Fibroblast of skin of right quadriceps (primary cell): ENCODE measurements at regions not wholly inside any gene's neighbourhood (a gene's known extent, or its start where the extent isn't known, plus 50 kb on each side); places are given as distances from the start of the nearest gene placed in this dataset.

Experiments used
- DNase-seq: peaks from one replicate; pipeline ENCODE4 v3.0.0-alpha.2; 2013

DNA sequence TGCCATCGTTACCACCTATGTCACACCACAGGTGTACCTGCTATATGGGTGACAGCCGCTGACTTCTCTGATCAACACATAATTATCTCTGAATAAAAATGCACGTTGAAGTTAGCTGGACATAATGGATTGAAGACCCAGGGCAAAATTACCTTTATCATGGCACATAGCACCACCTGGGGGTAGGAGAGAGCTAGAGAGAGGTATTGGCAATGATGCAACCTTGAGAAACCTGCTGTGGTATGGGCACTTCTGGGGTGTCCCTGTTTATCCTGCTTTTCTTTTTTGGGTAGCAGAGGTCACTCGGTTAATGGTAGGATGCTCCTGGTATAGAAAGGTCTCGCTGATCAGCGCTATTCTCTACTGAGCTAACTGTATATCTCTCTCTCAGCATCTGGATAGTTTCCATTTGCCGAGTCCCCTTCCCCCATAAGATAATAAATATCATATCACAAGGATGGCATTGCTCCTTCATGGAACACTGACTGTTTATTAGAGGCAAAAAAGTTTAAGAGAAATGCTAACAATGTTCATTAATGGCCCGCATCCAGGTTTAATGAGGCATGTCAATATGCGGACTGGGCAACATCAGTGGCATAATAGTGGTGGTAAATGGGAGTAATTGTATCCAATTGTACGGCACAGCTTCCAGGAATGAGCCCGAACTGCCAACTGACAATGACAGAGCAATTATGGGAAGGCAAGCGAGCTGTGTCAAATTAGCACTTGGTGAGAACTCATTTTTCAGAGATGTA is 323.1 kb downstream of the TFEC start:
- DNase-seq = peak; percentile 28

DNA sequence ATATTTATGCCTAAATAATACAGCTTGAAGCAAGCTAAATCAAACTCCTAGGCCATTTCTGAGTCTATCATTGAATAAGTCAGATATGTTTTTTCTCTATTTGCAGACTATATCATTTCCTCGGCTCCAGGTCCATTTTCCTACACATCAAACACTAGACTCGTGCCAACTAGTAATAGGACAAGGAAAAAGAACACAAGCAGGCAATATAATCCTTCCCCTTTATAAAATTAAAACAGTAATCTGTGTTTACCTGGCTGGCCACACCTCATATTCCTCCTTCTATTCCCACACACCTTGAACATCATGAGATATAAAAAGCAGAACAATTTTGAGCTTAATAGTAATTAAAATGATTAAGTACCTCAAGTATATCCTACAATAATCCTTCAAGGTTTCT is 325.7 kb downstream of the TFEC start:
- DNase-seq = no peak

DNA sequence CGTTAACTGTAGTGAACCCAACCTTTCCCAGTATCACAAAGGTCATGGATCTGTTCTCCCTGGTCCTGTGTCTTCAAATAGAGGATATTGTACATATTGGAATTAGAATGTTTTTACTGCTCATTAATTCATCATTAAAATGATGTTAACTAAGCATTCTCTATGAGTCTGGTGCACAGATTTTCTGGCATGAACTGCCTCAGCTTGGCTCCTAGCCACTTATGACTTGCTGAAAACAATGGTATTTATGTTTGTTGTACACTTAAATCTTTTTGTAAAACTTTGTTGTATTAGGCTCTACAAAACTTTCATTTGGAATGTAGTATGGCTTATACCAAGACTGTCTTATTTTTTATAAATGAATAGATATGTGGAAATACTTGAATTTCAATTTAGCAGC is 329.4 kb downstream of the TFEC start:
- DNase-seq = no peak

GRCh38 chr7:115694424-115694823 is 336.1 kb downstream of the TFEC start:
- DNase-seq = no peak

DNA sequence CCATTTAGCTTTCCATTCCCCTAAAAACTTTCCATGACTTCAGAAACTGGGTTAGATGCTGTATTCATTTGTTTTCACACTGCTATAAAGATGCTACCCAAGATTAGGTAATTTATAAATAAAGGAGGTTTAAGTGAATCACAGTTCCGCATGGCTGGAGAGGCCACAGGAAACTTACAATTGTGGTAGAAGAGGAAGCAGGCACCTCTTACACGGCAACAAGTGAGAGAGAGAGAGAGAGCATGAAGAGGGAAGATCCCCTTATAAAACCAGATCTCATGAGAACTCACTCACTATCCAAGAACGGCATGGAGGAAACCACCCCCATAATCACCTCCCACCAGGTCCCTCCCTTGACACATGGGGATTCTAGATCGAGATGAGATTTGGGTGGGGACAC is 336.8 kb downstream of the TFEC start:
- no peak for DNase-seq

DNA sequence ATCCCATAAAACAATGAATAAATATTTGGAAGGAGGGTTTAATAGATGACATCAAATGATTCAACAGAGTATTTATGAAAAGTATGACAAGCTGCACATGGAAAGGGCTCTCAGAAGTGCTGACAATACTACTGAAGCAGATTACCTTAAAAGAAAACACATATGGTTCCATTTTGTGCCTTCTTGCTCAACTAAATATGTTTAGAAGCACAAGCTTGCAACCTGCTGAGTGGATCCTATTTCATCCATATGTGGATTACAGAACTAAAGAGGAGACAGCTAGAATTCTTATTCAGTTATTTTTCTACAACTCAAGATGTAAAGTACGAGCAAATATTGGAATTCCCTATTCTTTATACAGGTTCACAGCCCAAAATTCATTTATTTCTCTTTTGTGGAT is 340.6 kb downstream of the TFEC start:
- peak; percentile 41 for DNase-seq

GRCh38 chr7:115683093-115683492 is 347.5 kb downstream of the TFEC start:
- no peak for DNase-seq

GRCh38 chr7:115682507-115682906 is 348.1 kb downstream of the TFEC start:
- DNase-seq = no peak

DNA sequence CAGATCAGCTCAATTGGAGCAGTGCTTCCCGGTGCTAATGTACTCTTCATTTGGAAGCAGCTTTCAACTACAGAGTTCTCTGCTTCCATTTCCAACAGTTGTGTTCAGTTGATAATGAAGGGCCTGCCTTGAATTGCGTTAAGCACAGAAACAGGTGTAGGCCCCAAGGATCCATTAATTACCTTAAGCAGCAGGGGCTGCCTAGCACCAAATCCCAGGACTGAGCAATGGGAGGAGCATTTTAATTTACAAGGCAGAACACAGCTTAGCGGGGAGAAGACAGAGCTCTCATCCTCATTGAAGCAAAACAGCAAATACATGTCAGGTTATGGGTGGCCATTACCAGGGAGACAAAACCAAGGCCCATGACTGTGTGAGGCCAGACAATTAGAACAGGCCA is 349.6 kb downstream of the TFEC start:
- DNase-seq = no peak

DNA sequence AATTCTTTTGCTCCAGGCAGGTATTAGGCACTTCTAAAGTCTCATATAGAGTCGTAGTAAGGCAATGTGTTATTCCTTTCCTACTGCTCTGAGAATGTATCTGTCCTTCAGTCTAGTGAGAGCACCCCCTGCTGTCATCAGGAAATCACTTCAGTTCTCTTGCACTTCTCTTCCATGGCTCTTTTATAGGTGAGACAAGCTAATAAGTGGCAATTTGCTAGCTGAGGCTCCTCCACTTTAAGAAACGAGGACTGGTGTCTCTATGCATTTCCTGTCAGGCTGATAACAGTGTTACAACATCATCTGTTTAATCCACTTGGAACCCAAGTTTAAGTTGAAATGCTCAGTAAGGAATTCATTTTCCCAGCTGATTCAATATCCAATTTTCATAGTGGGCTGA is 350.6 kb downstream of the TFEC start:
- DNase-seq = peak; percentile 47

GRCh38 chr7:115679423-115679822 is 351.1 kb downstream of the TFEC start:
- no peak for DNase-seq

GRCh38 chr7:115678086-115678982 is 352.2 kb downstream of the TFEC start:
- peak; percentile 78 for DNase-seq

GRCh38 chr7:115676707-115677106 is 353.9 kb downstream of the TFEC start:
- DNase-seq = no peak

DNA sequence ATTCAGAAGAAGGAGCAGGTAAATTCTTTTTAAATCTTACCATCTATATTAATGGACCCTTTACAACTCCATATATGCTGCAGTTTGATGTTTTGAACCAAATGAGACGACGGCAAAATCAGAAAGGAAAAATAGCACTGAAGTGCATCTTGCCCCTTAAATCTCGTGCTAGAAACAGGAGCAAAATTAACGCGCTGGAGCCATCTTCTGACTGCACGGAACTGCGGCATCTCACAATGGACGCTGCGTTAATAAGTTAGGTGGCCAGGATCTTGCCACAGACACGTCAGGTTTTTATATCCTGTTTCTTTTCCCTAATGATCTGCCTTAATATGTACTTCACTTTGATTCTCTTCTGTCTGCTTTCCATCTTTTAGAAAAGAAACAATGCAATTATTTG is 354.5 kb downstream of the TFEC start:
- DNase-seq = peak; percentile 49

- DNase-seq = no peak
Measured at GRCh38 chr7:115674467-115675024, 356.0 kb downstream of the TFEC start.

GRCh38 chr7:115672024-115672423 is 358.5 kb downstream of the TFEC start:
- DNase-seq = peak; percentile 73

DNA sequence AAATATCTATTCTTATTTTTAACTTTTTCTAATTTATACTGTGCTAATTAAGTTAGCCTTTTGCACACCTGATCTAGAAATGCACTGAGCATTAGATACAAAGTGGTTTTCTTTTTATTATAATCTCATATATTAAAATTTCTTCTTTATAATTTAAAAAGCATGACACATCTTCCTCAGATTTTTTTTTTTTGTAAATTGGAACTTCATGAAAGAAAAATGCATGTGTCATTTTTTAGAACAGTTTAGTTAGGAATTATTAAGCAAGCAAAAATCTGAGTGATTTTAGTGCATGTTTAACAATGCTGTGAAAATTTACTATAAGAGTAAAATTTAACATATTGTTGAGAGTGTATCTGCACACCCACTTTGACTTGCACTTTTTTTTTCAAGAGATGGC is 367.9 kb downstream of the TFEC start:
- DNase-seq = peak; percentile 27

DNA sequence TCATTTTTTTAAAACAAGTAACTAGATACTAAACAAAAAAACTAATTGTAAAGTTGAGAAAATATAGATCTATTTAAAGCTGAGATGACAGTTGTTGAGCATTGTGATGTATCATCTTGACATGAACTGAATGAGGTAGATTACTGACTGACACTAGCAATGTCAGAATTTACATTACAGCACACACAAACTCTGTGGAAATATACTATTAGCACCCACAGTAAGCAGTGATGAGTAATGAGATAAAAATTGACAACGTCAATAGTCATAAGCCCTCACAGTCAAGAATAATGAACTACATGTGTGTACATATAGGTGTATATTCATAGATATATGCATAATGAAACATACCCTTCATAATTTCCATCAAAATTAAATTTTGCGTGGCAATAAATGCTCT is 368.4 kb downstream of the TFEC start:
- DNase-seq = peak; percentile 76

GRCh38 chr7:115658223-115658622 is 372.3 kb downstream of the TFEC start:
- DNase-seq = no peak

DNA sequence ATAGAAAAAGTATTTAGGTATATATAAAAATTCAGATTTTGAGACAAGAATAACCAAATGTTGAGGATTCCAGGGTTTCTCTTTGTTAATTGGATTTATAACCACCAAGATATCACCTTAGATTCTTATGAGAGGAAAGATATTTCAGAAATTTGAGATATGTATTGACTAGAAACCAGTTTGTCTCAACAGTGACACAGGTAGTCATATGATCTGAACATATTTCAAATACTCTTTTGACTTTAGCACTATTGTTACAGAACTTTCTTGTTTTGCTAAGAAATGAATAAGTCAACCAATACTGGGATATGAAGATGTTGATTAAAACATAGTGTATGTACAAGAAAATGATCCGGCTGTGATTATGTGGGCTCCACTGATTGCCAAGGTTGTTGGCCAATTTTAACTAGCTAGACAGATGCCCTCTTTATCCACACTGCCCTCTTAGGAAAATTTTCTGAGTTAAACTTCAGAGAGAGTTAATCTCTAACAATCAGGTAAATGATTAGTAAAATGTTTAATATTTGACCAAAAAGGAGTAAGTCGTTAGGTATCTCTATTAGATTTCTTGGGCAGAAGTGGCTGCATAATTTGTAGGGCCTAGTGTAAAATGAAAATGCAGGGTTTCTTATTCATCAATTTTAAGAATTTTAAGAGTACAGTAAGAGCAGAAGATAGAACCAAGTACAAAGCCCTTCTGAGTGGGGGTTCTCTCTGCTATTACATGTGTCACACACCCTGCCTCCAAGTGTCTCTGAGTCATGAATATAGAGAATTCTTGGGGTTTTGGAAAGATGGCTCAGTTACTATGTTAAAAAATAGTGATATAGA is 376.0 kb downstream of the TFEC start:
- peak; percentile 77 for DNase-seq

DNA sequence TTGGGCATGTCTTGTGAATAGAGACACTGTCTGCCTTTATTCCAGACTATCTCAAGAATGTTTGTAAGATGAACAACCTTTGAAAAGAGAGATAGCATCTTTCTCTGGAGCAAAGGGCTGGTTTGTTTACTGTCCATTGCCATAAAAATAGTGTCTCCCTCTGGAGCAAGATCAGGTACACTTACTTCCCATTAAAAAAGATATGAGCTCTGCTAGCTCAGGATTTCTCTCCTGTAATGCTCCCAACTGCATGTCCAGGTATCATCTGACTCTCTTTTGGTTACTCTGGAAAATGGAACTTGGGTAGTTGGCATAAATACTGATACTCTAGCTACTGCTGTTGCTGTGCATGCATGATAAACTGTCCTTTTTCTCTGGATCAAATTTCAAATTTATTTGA is 381.1 kb downstream of the TFEC start:
- no peak for DNase-seq

DNA sequence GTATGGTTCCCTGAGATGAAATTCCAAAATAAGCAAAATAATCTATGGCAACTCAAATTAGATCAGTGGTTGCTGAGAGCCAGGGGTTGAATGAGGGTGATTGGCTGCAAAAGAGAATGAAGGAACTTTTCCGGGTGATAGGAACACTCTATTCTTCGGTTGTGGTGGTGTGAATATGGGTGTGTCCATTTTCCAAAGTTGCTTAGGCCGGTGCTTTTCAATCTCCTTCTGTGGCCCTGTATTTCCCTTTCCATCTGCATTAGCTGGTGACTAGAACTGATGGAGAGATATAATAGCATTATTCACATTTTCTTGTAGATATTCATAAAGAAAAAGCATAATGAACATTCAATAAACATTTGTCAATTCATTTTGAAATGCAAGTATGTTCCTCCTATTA is 382.9 kb downstream of the TFEC start:
- DNase-seq = no peak

- no peak for DNase-seq
Measured at GRCh38 chr7:115642194-115642593, 388.4 kb downstream of the TFEC start.
